Left cardiac atrium (tissue), 4 donors: ENCODE measurements at regions not wholly inside any gene's neighbourhood (a gene's known extent, or its start where the extent isn't known, plus 50 kb on each side); places are given as distances from the start of the nearest gene placed in this dataset.

Experiments used
- ATAC-seq, 2 donors: fragments of 200-7000 bp; cut with Tn5 transposase; one replicate each; pipeline ENCODE4 v1.9.1; 2020; ENCODE audit warnings: mild to moderate bottlenecking in 2 of 2, moderate library complexity in 2 of 2
- DNase-seq: peaks from one replicate; pipeline ENCODE4 v3.0.0-alpha.2; 2020
- intact Hi-C, 2 donors: fragments of 100-400 bp; cut with DNase I; formaldehyde crosslinking; loops; one replicate each; pipeline versions ENCODE4 v1.14.1 to v1.15.1; 2022 to 2023
- donor health status: DM: no; HTN: yes; CAD: no.
- donor health status: DM: no; HTN: yes; CAD: no; lungs with severe emphysema.
- donor health status: DM: yes; HTN: yes; CAD: no.
- donor health status: Dilated cardiomyopathy.

GRCh38 chr18:37783771-37784170 is 218.2 kb upstream of the CELF4 start:
- intact Hi-C loops = no loop called here
- no peak for DNase-seq
- ATAC-seq = peak in 1 of 2 donors; percentile 92

- no peak for ATAC-seq
- intact Hi-C loops = loop anchor here in 1 of 2 donors (10.0 kb wide), 1 partner anchor 1796 kb away; no protein-coding TSS in a partner anchor
Measured at GRCh38 chr18:37779220-37779619, 213.6 kb upstream of the CELF4 start.

GRCh38 chr18:37778417-37779165 is 213.0 kb upstream of the CELF4 start:
- ATAC-seq (peak; percentile 50 to 74), DNase-seq (peak; percentile 69)
- intact Hi-C loops = loop anchor here in 1 of 2 donors (10.0 kb wide), 1 partner anchor 1796 kb away; no protein-coding TSS in a partner anchor

More at GRCh38 chr18:37779220-37779619, 213.6 kb upstream of the CELF4 start:
- no peak for DNase-seq

GRCh38 chr18:37769826-37770225 is 204.2 kb upstream of the CELF4 start:
- intact Hi-C loops = loop anchor here in 1 of 2 donors (10.0 kb wide), 1 partner anchor 1805 kb away; no protein-coding TSS in a partner anchor
- ATAC-seq (no peak), DNase-seq (no peak)

DNA sequence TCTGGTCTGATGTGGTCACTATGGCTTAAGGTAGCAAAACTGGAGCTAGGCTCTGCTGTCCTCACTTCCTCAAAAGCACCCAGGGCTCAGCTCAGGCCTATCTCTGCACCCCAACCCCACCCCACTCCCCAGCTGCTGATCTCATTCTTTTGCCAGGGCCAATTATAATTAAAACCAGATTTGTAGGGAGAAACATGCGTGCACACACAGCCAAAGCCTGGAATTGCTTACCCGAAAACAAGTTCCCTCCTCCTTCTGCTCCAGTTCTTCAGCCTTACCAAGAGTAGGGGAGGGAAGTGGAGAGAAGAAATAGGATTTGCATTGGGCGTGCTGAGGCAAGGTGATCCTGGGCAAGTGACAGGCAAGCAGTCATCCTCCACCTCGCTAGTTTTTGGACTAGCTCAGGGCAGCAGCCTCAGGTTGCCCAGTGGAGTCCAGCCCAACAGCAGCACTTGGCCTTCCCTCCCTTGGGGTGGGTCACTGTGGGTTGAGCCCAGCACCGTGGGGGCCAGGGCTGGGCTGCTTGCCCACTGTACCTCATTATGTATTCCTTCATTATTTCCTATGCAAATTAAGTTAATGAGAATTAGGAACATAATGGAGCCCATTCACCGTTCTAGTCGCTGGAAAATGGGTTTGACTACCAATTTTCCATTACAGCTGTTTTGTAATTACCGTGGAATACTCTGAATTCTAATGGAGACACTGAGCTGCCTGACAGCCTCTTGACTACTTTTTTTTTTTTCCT is 199.1 kb upstream of the CELF4 start:
- DNase-seq (no peak), ATAC-seq (no peak)
- intact Hi-C loops = no loop called here

GRCh38 chr18:37762076-37762621 is 196.6 kb upstream of the CELF4 start:
- intact Hi-C loops = no loop called here
- ATAC-seq (no peak), DNase-seq (no peak)

GRCh38 chr18:37754141-37754540 is 188.5 kb upstream of the CELF4 start:
- DNase-seq (no peak), ATAC-seq (no peak)
- intact Hi-C loops = no loop called here

DNA sequence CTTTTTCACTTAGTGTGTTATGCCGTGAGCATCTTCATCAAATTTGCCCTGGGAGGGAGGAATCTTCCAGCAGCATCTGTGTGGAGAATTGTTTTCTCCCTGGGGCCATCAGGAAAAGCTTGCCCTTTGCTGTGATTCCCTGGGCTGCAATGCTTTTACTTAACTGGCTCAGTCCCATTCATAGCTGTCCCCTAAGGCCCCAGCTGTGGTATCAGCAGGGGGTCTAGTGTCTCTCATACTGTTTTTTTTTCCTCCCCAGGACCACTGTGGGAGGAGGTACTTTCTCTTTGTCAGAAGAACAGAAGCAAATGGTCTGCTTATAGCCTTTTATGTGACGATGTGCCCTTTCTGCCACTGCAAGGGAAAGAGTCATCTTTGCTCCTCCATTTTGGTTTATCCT is 176.8 kb upstream of the CELF4 start:
- ATAC-seq = no peak
- intact Hi-C loops = no loop called here
- DNase-seq = no peak

DNA sequence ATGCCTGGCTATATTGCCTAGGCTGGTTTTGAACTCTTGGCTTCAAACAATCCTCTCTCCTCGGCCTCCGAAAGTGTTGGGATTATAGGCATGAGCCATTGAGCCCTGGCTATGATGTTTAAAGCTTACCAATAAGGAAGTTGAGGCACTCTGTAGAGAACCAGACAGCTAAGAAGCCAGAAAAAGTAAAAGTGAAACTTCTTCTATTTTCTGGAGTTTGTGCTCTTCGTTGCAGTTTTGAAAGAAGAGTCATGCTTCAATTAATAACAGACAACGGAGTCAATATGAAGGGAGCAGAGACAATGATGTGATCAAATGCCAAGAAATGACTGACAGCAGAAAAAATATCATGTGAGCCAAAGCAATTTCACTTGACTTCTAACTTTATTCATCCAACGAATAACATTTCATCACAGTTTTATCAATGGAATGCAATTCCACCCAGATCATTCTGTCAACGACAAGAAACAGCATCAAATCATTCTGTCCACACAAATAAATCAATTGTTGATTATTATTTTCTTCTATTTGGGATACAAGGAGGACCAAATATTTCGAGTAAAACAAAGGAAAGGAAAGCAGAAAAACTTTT is 175.5 kb upstream of the CELF4 start:
- DNase-seq (no peak), ATAC-seq (no peak)
- intact Hi-C loops = no loop called here

DNA sequence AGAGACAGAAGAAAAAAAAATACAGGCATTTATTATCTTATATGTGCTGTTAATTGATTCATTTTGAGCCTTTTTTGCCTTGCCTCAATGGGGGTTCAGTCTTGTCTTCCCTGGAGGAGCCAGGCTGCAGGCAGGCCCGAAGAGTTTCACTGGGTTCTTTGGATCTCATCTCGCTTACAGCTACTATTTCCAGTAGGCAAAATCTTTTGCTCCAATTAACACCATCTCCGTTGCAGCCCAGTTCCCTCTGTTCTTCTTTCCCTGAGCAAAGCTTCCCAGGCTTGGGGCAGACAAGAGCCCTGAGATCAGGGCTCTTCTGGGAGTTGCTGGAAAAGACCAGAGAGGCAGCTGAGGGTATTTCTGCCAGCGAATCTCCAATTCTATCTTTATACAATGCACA is 168.8 kb upstream of the CELF4 start:
- intact Hi-C loops = no loop called here
- no peak for DNase-seq
- ATAC-seq = no peak

GRCh38 chr18:37729716-37730115 is 164.1 kb upstream of the CELF4 start:
- ATAC-seq (no peak), DNase-seq (no peak)
- intact Hi-C loops = no loop called here

- DNase-seq (no peak), ATAC-seq (no peak)
- intact Hi-C loops = no loop called here
Measured at GRCh38 chr18:37724206-37724605, 158.6 kb upstream of the CELF4 start.

DNA sequence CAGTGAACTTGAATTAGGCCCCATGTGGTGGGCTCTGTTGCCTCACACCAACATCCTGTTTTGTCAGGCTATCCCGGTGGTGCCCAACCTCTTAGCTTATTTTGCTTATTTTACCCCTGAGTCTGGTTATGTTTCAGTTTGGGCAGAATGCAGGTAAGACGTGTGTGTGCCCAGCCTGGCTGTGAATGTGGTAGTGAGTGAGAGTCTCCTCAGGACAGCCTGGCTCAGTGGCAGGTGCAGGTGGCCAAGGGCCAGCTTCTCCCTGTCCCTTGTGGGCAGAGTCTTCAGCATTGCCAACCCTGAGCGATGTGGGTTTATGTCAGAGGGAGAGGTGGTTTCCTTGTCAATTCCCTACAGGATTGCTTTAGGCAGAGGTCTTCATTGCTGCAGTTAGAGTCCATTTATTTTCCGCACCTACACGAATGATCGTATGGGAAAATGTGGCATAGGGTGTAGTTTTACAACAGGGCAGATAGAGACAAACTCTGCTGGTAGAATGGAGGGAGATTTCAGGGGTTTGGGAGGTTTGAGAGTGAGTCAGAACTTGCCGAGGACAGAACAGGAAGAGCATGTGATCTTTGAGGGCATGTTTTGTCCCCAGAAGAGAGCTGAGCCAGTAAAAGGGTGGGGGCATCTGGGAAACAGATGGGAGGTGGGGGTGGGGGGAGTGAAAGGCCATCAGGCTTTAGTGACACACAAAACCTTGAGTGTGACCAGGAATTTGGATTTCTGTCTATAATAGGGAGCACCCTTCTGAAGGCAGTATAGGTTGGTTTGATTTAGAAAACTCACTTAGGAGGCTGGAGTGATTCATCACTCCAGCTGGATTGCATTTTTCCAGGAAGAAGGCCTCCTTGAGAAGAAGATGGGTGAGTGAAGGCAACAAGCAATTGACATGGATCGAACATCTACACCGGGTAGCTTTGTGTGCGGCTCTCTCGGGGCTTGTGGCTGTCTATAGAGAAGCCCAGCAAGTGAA is 156.2 kb upstream of the CELF4 start:
- DNase-seq = no peak
- intact Hi-C loops = no loop called here
- peak in 1 of 2 donors; percentile 27 for ATAC-seq

- DNase-seq (no peak), ATAC-seq (no peak)
- intact Hi-C loops = no loop called here
Measured at GRCh38 chr18:37720663-37721062, 155.1 kb upstream of the CELF4 start.

- no peak for DNase-seq
- ATAC-seq = no peak
- intact Hi-C loops = no loop called here
Measured at GRCh38 chr18:37717656-37718055, 152.1 kb upstream of the CELF4 start.

GRCh38 chr18:37717098-37717497 is 151.5 kb upstream of the CELF4 start:
- intact Hi-C loops = no loop called here
- ATAC-seq = no peak

GRCh38 chr18:37716106-37716735 is 150.6 kb upstream of the CELF4 start:
- no peak for ATAC-seq
- intact Hi-C loops = no loop called here

More at GRCh38 chr18:37717098-37717497, 151.5 kb upstream of the CELF4 start:
- no peak for DNase-seq

GRCh38 chr18:37714691-37715090 is 149.1 kb upstream of the CELF4 start:
- intact Hi-C loops = no loop called here
- ATAC-seq (no peak), DNase-seq (no peak)

More at GRCh38 chr18:37716106-37716735, 150.6 kb upstream of the CELF4 start:
- no peak for DNase-seq
